Left renal cortex interstitium (tissue), 4 donors: ENCODE measurements at regions not wholly inside any gene's neighbourhood (a gene's known extent, or its start where the extent isn't known, plus 50 kb on each side); places are given as distances from the start of the nearest gene placed in this dataset.
A peak's percentile ranks its signal among the peaks of the same experiment; 100 is the strongest.
"Not testable (repeated sequence)": the region's sequence is repeated elsewhere in the genome, so short reads cannot be mapped to it uniquely, and the experiment has no call there.

Experiments used
- DNase-seq, 4 donors: peaks; one replicate each; pipeline ENCODE4 v3.0.0-alpha.2; 2013; ENCODE audit warnings: low read depth in 4 of 4, low spot score in 2 of 4, missing footprints in 1 of 4

GRCh38 chr6:158886346-158886977 lies 67.3 kb upstream of the EZR start:
- not testable (repeated sequence) for DNase-seq

DNA sequence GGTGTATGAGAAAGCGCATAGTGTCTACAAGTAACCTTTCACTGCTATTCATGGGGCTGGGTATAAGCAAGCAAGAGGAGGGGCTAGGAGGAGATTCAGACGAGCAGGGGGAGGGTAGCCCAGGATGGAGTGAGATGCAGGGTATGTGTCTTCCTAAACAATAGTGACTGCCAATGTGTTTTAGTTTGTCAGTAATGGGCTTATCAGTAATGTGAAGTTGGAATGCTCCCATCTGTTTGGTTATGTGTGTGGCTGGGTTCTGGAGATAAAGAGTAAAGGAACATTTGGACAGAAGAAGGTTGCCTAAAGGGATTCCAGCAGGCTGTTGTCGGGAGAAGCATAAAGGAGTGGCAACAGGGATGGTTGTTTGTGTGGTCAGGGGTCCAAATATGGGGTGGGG lies 62.7 kb upstream of the EZR start:
- DNase-seq, result not testable (repeated sequence)

GRCh38 chr6:158881276-158881675 lies 62.1 kb upstream of the EZR start:
- not testable (repeated sequence) for DNase-seq

DNA sequence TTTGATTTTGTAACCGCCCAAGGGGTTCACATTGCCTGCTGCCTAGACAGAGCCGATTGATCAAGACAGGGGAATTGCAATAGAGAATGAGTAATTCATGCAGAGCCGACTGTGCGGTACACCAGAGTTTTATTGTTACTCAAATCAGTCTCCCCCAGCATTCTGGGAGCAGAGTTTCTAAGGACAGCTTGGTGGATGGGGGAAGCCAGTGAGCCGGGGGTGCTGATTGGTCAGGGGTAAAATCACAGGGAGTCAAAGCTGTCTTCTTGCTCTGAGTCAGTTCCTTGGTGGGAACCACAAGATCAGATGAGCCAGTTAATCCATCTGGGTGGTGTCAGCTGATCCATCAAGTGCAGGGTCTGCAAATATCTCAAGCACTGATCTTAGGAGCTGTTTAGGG lies 60.0 kb upstream of the EZR start:
- no peak for DNase-seq

DNA sequence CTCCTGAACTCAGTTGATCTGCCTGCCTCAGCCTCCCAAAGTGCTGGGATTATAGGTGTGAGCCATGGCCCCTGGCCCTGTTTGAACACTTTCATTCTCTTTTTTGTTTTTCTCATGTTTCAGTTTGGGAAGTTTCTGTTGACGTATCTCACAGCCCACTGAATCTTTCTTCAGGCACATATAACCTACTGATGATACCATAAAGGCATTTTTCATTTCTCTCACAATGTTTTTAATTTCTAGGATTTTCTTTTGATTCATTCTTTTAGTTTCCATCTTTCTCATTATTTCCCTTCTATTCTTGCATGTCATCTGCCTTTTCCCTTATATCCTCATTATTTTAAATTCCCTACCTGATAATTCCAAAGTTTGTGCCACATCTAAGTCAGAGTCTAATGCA lies 58.5 kb upstream of the EZR start:
- DNase-seq, result no peak

- no peak for DNase-seq
These were observed 57.7 kb upstream of the EZR start for GRCh38 chr6:158876886-158877285.

- no peak for DNase-seq
These were observed 51.4 kb upstream of the EZR start for GRCh38 chr6:158870649-158870957.

DNA sequence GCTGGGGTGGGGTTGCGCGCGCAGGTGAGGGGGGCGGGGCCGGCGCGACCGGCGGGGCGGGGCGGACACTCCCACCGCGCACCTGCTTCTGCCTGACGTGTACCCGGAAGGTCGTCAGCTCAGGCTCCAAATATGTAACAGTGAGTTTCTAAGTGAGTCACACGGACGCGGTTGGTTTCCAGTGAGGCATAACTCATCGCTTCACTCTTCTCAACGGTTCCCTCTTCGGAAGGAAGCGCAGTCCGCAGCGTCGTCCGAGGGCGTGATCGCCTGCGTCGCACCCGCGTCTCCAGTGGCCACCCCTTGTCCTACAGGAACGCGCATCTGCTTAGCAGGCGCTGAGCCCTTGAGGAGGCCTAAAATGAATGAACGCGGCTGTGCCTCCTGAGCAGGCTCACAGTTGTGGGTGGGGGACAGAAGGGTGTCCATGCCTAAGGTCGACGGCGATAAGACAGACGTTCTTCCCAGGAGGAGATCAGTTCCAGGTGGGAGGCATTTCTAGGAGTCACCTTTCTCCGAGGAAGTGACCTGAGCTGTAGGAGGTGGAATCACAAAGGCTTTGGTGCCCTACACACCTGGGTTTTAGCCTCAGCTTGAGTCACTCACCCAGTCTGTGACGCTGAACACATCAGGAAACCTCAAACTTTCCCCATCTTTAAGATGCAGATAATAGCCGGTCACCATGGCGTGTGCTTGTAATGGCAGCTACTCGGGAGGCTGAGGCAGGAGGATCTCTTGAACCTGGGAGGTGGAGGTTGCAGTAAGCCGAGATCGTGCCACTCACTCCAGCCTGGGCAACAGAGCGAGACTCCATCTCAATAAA lies 50.9 kb upstream of the EZR start:
- DNase-seq, result peak in 2 of 4 donors; percentile 48 to 65

GRCh38 chr6:158868890-158869825 lies 50.0 kb upstream of the EZR start:
- DNase-seq, result peak in 3 of 4 donors; percentile 46 to 79 (median 77)
